COLO668 (cell line): ENCODE measurements at regions not wholly inside any gene's neighbourhood (a gene's known extent, or its start where the extent isn't known, plus 50 kb on each side); places are given as distances from the start of the nearest gene placed in this dataset.
A peak's percentile ranks its signal among the peaks of the same experiment; 100 is the strongest.

Experiments used
- DNase-seq: peaks from one replicate; lab custom pipeline; 2025; ENCODE audit not compliant: unreplicated experiment; lab: John Stamatoyannopoulos, UW

GRCh38 chr6:90722648-90723047, 135.8 kb upstream of the MAP3K7 start:
- no peak for DNase-seq

GRCh38 chr6:90720404-90720803, 133.5 kb upstream of the MAP3K7 start:
- DNase-seq = no peak

- no peak for DNase-seq
Measured at GRCh38 chr6:90719321-90720195, 132.7 kb upstream of the MAP3K7 start.

GRCh38 chr6:90716376-90716775, 129.5 kb upstream of the MAP3K7 start:
- no peak for DNase-seq

GRCh38 chr6:90715093-90715655, 128.3 kb upstream of the MAP3K7 start:
- DNase-seq = no peak

- no peak for DNase-seq
Measured at GRCh38 chr6:90714319-90714718, 127.4 kb upstream of the MAP3K7 start.

- no peak for DNase-seq
Measured at GRCh38 chr6:90712114-90712513, 125.2 kb upstream of the MAP3K7 start.

- DNase-seq = no peak
Measured at GRCh38 chr6:90709431-90709996, 122.6 kb upstream of the MAP3K7 start.

DNA sequence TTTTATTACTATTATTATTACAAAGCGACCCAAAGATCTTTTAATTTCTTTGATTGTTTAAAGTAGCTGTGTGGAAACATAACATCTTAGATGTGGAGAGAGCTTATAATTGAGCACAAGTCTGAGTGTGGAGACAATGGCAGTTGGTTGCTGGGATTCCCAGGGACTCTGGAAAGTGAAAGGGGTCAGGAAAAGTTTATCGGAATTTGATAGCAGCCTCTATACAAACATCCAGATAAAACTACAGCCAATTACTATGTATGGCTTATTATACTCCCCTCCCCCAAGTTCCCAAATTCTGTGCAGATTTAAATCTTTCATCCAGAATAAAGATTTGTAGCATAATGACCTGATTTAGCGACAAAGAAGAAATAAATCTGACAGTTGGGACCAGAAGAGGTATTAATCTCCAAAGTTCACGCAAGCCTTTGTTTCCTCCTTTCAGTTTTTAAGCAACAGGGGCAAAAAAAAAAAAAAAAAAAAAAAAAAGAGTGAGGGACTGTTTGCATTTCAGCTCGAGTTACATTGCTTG, 121.4 kb upstream of the MAP3K7 start:
- DNase-seq = no peak

DNA sequence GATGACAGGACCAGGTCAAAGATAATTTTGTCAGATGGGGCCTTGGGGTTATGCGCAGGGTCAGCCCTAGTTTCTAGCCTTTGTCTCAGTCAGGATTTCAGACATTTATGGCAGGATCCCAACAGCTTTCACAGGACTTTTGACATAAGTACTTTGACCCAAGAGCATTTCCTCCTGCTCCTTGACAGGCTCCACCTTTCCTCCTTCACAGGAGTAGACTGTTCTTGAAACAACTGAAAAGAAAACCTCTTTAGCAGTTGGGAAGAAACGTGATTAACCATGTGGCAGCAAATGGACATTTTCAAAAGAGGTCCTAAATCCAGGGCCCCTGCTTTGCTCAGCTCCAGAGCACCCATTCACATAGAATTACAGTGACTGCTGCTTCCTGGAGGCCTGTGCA, 120.4 kb upstream of the MAP3K7 start:
- DNase-seq = no peak

- no peak for DNase-seq
Measured at GRCh38 chr6:90703336-90703735, 116.5 kb upstream of the MAP3K7 start.

- DNase-seq = no peak
Measured at GRCh38 chr6:90701926-90702325, 115.1 kb upstream of the MAP3K7 start.

DNA sequence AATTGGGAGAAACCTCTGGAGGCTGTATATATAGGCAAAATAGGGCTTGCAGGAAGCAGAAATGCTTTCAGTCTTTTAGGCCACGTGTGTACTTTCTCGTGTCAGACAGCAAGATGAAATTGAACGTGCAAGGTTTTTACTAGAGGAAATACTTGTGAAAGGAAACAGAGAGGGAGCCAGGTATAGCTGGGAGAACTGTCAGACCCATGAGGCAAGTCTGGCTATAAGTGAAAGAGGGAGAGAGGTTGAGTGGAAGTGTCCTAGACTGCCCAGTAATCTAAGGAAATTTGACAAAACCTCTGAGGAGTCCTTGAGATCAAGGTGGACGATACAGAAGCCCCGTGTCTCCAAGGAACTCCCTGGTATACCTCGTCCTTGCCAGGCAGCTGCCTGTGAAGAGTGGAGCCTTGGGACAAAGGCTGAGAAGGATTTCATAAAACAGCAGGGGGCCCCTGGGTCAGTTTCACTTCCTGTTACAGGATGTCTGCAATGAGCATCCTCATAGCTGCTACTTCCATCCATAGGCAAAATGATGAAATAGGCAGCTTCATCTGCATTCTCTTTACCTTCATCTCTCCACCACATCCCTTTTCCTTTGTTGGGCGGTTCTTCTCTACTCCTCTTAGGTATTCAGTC, 114.4 kb upstream of the MAP3K7 start:
- peak; percentile 31 for DNase-seq

GRCh38 chr6:90695316-90695715, 108.4 kb upstream of the MAP3K7 start:
- DNase-seq = no peak

DNA sequence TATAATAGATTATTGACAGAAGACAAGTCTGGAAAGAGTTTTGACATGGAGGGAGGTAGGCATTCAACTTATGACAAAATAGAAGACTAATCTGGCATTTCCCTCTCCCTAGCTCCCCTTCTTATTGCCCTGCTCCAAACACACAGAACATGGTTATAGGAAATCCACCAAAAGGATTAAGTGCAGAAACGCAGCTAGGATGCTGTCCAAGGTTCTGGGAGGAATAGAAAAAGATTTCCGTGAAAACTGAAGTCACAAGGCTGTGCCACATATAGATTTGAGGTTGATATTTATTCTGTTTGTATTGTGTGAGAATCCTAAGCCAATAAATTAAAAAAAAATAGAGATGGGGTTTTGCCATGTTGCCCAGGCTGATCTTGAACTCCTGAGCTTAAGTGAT, 107.9 kb upstream of the MAP3K7 start:
- DNase-seq = no peak

- DNase-seq = no peak
Measured at GRCh38 chr6:90691823-90692222, 105.0 kb upstream of the MAP3K7 start.

DNA sequence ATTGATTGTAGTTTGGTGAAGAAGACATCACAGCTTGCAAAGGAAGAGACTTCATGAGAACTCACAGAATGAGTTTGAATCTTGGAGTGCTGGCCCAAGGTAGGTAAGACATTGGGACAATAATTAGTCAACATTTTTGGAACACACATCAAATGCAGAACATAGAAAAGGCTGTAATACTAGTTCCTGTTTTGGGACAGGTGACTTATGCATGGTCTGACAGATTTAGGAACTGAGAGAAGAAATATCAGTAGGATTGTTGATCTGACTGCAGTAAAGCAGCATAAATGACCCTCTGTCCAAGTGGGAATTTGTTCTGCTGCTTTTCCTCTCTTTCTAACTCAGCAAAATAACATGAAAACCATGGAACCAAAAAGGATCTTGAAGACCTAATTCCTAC, 102.3 kb upstream of the MAP3K7 start:
- DNase-seq = no peak

DNA sequence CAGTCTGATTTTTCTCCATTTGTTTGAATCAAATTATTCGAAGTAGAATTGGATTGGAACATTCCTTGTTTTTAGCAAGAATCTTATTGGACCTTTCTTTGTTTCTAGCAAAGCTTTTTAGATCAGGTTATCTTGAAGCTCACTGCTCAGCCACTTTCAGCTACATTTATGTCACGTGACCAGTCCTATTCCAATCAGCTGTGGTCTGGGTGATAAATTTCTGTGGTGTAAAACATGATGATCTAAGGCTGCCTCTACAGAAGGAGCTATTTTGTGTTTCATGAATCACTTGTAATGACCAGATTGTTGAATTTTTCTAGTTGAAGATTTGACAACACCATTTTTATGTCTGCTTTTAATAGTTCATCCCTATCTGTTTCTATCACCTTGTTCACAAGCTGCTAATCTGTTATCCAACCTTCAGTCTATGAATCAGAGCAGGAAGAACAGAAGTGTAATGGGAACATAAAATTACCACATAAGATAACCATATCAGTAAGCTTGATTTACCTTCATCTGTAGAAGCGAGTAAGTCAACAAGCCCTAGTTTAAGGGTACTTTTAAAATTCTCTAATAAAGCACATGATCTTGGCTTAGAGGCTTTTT, 101.0 kb upstream of the MAP3K7 start:
- no peak for DNase-seq

DNA sequence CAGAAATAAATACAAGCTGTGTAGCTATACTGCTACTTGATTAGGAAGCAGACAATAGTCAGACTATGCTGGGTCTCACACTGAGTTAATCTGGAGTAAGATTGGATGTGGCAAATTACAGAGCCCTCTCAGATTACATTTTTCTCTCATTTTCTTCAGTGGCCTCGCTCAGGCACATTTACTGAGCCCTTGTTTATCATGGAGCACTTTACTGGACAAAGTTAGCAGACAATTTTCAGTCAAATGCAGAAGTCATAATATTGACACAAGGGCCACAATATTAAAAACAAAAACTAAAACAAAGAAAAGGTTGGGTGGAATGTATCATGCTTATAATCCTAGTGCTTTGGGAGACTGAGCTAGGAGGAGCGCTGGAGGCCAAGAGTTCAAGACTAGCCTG, 95.0 kb upstream of the MAP3K7 start:
- DNase-seq = no peak

DNA sequence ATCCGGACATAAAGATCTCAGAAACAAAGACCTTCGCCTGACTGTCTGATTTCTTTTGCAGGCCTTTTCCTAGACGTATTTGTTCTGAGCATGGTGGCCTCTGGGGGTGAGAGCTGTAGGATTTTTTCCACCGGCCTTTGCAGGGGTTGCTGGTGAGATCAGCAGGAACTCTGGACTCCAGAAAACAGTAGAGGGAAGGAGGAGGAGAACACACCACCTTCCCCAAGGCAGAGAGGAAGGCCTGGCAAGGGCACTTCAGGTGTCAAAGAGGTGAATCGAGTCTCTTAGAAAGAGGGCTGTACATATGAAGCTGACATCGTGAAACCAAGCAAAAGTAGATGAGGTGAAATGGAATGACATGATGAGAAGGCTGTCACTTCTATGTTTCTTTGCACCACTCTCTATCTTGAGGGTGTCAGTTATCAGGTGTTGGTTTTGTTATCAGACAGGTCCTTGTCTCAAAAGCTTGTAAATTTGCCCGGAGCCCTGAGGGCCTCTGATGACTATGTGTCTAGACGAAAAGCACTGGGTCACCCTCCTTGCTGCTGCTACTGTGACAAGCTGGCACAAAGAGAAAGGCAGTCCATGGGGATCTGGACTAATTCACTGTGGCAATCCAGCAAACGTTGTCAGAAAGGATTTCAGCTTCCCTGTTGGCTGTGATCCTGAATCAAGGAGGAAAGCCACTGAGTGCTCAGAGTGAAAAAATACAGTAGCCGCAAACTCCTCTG, 91.3 kb upstream of the MAP3K7 start:
- no peak for DNase-seq

GRCh38 chr6:90677440-90677839, 90.6 kb upstream of the MAP3K7 start:
- no peak for DNase-seq
